LHCN-M2 (cell line): ENCODE measurements at regions not wholly inside any gene's neighbourhood (a gene's known extent, or its start where the extent isn't known, plus 50 kb on each side); places are given as distances from the start of the nearest gene placed in this dataset.
"Not testable (repeated sequence)": the region's sequence is repeated elsewhere in the genome, so short reads cannot be mapped to it uniquely, and the experiment has no call there.

ENCODE experiments used
- DNase-seq: peaks from one replicate; pipeline ENCODE4 v3.0.0-alpha.2; 2012; ENCODE audit warnings: low read depth

DNA sequence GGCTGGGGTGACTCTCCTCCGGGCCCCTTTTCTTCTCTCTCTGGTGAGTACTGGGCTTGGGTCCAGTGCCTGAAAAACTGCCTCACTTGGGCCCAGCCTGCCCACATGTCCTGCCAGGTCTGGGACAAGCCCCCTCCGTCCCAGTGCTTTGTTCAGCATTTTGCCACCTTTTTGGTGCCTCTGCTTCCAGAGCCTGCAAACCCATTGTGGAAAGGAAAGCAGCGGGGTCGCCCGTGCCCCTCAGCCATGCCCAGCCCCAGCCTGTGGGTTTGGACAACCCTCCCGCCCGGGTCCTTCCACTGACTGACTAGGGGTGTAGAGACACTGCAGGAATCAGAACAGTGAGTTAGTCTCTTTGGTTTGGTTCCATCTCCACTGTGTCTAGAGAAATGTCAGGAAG lies 140.7 kb upstream of the ALKAL2 start:
- no peak for DNase-seq

DNA sequence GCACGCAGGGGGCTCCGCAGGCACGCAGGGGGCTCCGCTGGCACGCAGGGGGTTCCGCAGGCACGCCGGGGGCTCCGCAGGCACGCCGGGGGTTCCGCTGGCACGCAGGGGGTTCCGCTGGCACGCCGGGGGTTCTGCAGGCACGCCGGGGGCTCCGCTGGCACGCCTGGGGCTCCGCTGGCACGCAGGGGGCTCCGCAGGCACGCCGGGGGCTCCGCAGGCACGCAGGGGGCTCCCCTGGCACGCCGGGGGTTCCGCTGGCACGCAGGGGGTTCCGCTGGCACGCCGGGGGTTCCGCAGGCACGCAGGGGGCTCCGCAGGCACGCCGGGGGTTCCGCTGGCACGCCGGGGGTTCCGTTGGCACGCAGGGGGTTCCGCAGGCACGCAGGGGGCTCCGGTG lies 138.8 kb upstream of the ALKAL2 start:
- not testable (repeated sequence) for DNase-seq

DNA sequence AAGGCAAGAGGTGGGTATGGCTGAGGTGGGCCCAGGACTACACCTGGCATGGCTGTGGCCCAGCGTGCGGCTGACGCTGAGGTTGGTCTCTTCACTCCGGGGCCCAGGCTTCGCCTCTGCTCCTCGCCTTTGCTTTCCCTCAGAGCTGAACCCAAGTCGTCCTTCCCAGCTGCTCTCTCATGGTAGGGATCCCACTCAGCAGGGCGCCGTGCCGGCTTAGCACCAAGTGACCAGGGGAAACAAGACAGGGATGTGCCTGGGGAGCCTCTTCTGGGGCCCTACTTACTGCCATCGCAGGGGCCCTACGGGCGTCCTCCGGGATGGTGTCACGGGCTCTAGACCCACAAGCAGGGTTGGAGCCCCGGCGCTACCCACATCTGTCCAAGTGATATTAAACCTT lies 138.1 kb upstream of the ALKAL2 start:
- DNase-seq = no peak

DNA sequence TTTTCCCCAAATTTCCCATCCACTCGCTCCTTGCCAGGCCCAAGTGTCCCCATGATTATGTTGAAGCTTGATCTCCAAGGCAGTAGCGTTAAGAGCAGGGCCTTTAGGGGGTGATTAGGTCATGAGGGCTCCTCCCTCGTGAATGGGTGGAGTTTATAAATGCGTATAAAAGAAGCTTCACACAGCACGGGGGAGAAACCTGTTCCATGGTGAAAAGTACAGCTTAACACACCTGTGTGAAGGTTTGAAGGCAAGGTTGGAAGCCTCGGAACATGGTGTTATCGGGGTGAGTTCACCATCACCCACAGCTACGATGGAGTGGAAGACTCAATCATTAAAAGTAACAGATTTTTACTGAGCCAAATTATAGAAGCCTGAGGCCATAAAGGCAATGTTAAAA lies 137.4 kb upstream of the ALKAL2 start:
- DNase-seq = no peak

DNA sequence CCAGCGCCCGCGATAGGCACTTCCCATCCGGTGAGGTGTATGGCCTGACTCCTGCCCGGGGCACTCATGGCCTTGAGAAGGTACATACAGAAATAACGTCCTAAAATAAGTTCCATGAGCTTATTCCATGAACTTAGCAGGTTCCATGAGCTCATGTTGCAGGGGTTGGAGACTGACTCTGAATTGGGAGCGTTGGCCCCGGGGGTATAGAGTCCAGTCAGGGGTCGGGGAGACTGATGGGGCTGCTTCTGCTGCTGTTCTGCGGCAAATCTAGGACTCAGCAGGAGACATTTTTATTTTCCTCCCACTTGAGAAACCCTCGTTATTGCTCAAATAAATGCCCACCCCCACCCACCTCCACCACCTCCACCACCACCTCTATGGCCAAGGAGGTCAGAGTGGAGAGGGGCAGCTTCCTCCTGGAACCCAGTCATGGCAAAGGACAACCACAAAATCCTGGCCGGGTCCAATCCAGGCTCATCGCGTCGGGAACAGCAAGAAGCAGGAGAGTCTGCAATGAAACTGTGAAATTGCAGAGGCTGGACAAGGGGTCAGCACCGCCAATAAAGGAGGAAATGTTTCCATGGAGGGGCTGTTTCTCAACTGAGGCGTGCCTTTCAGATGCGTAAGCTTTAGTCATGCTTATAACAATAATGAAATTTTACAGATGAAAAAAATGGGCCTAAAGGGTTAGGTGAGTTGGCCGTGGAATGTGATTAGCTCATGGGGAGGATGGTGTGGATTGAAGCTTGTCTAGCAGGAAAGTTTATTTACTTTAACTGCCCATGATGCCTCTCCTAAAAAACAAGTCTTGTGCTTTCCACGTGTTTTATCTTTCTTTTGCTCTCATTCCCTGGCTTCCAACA lies 136.6 kb upstream of the ALKAL2 start:
- no peak for DNase-seq

DNA sequence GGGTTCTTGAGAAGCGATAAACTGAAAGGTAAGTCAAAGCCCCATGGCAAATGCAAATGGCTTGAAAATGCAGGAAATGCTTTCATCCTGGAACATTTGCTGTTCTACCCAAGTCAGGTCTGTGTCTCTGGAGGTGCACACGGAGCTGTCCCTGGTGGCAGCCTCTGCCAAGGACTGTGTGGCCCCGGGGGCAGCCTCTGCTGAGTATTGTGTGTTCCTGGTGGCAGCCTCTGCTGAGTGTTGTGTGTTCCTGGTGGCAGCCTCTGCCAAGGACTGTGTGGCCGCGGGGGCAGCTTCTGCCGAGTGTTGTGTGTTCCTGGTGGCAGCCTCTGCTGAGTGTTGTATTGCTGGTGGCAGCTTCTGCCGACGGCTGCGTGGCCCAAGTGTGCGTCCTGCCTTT lies 135.6 kb upstream of the ALKAL2 start:
- no peak for DNase-seq

DNA sequence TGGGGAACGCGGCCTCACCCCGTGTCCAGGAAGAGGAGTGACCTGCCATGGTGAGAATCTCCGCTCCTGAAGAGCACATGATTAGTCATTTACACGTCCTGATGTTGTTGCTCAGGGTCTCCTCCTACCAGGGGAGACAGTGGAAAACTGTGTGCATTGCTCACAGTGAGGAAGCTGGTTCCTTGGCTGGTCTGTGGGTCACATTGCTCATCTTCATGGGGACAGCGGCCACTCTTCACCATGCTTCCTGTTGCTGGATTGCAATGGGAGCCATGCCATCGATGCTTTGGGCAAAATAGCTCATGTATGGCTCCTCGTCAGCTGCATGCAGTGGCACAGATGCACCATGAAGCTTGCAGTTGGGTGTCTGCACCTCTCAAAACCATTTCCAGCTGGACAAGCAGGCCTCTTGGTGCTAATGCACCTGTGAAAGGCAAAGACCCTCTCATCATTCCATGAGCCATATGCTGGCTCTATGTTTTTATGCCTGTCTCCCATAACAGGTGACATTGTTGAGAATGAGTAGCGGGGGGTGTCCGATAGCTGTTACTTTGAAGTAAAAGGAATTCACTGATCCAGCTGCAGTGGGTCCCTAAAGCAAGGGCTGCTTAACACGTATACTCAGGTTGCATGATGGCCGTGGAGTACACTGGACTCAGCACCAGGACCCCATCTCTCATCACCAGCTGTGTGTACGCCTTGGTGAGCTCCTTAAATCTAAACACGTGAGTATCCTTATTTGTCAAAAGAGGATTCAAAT lies 135.0 kb upstream of the ALKAL2 start:
- no peak for DNase-seq

DNA sequence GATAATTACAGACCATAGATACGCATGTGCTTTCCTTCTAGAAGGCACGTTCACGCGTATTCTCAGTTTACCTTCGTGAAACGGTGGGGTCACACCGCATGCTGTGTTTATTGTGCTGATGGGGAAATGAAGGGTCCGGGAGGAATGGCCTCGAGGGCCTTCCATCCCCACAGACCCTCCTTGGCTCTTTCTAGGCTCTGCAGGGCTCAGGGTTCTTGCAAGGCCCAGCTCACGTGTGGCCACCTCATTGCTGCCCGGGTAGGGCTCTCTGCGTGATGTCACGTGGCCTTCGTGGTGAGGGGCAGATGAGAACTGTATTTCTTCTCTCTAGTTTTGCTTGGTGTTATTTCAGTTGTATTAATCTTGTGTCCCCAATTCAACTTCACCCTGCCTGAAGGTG lies 133.5 kb upstream of the ALKAL2 start:
- DNase-seq = no peak

DNA sequence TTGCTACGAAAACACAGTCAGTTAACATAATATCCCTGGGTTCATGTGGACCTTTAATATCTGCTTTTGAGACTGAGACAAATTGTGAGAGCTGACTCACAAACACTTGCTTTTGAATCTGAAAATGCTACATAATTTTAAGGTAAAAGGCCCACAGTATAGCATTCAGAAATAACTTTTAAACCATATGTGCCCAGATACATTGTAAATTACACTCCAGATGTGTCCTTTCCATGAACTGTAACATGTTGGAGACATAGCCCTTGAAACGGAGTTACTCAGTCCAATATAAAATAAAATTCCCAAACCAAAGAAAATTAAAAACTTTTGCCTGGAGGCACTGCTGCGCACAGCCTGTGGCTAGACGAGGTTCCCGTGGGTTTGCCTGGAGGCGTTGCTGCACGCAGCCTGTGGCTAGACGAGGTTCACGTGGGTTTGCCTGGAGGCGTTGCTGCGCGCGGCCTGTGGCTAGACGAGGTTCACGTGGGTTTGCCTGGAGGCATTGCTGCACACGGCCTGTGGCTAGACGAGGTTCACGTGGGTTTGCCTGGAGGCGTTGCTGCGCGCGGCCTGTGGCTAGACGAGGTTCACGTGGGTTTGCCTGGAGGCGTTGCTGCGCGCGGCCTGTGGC lies 131.9 kb upstream of the ALKAL2 start:
- DNase-seq = no peak

DNA sequence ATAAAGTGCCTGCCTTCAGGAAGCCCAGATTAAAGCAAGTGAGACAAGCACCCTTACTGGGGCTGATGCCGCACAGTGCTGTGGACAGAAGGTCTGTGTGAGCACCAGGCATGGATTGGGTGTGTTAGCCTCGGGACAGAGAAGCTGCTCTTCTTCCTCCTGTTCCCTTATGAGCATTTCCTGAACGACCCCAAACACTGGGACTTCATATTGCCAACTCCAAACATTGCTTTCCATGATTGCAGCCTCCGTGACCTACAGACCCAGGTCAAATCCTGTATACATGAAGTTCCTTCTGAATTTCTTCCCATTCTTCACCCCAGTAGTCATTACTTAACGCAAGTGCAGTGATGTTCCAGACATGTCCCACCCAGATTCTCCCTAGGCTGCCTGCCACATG lies 129.8 kb upstream of the ALKAL2 start:
- no peak for DNase-seq

DNA sequence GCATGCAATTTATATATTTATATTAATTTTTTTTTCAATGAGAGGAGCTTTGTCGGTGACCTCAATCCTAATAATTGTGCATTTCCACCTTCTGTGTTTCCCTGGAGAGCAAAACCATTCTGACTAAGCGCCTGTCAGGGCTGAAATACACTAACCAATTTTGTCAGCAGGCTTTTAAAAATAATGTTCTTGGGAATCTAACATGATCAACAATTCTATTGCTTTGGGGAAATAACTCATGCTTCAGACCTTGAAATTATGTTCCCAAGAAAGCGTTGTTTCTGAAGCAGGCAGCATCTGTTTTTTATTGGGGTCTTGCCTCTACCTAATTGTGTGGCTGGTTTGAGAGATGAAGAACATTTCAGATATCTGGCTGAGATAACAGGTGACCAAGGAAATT lies 129.1 kb upstream of the ALKAL2 start:
- DNase-seq = no peak

DNA sequence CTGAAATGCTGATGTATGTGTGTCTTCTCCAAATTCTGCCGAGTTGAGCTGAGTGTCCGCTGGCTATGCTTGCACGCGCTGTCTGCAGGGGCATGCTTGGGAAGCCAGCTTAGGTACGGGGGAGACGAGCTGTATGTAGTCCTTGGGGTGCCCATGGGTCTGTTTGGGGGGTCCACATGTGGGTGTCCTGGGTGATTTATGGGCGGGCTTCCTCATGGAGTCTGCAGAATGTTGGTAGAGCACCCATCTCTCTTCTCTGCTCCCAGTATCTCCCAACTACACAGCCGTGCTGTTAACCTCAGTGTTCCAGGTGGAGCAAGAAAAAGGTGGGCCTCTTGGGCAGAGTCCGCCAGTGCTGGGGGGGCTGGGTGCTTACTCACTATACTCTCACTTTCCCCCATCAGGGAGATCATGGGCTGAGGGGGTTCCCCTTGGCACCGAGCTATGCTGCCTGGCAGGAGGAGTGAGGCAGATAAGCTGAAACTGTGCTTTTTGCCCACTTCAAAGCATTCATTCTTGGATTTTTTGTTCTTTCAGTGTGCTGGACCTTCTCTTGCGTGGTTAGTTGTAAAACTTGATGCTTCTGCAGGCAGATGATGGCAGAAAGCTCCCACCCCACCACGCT lies 128.2 kb upstream of the ALKAL2 start:
- DNase-seq = no peak

DNA sequence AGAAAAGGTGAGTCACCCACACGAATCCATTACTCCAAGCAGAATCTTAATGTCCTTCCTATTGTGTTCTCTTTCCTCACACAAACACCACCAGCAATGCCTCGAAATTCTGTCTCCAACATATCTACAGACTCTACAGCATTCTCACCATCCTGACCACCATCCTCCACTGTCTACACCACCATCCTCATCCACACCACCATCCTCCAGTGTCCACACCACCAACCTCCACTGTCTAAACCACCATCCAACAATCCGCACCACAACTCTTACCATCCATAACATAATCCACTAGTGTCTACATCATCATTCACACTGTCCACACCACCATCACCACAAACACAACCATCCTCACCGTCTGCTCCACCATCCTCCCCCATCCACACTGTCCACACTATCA lies 121.6 kb upstream of the ALKAL2 start:
- no peak for DNase-seq

DNA sequence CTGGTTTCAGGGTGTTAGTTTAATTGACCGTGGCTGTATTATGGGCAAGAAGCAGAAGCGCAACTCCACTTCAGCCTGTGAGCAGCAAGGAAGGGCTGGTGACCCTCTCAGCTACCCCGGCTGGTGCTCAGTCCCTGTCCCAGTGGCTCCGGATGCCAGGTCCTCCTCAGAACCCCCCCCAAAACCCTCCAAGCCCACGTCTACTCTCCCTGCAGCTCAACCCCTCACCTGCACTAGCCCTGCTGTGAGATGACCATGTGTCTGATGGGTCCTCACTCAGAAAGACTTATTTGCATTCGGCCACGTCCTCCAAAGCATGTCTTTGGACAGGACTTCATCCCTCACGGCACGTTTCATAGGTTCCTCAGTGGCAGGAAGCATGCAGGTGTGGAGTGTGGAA lies 119.7 kb upstream of the ALKAL2 start:
- no peak for DNase-seq

DNA sequence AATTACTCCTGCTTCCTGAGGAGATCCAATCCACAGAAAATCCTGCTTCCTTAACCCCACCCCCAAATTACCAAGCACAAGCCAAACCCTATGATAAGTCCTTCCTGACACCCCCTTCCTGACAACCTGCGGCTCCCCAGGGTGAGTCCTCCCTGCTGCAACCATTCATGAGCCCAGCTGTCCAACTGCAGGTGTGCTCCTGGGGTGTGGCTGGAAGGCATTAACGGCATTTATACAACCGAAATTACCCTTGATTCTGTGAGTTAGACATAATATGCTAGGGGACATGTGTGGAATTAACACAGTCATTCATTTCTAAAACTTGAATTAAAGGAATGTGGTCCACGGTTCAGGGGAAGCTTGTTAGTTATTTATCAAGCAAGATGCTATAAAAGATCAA lies 119.0 kb upstream of the ALKAL2 start:
- DNase-seq = no peak

DNA sequence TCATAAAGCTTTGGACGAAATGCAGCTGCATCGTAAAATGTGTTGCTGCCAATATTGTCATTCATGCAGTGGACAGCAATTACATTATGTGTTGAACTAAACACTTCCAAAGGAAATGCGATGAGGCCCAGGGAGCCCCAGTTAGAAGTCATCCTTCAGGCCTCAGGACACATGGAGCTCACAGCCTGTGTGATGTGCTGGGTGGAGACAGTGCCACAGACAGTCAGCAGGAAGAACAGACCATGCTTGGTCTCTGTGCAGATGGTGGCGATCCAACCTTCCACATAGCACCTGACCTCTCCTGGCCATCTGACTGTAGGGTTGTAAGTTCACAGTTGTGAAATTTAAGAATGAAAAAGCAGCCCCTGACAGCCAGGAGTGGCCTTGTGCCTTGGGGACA lies 118.3 kb upstream of the ALKAL2 start:
- no peak for DNase-seq

DNA sequence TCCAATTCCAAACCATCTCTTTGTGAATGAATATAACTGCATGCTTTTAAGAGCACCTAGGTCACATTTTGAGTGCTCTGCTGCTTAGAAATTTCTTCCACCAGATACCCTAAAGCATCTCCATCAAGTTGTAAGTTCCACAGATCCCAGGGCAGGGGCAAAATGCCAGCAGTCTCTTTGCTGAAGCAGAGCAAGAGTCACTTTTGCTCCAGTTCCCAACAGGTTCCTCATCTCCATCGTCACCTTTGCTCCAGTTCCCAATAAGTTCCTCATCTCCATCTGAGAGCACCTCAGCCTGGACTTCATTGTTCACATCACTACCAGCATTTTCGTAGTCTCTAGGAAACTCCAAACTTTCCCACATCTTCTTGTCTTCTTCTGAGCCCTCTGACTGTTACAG lies 116.7 kb upstream of the ALKAL2 start:
- no peak for DNase-seq

DNA sequence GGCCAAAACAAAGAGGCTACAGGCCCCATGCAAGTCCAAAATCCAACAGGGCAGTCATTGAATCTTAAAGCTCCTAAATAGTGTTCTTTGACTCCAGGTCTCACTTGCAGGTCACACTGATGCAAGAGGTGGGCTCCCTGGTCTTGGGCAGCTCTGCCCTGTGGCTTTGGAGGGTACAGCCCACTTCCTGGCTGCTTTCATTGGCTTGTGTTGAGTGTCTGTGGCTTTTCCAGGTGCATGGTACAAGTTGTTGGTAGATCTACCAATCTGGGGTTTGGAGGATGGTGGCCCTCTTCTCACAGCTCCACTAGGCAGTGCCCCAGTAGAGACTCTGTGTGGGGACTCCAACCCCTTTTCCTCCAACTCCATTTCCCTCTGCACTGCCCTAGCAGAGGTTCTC lies 115.8 kb upstream of the ALKAL2 start:
- DNase-seq = no peak

DNA sequence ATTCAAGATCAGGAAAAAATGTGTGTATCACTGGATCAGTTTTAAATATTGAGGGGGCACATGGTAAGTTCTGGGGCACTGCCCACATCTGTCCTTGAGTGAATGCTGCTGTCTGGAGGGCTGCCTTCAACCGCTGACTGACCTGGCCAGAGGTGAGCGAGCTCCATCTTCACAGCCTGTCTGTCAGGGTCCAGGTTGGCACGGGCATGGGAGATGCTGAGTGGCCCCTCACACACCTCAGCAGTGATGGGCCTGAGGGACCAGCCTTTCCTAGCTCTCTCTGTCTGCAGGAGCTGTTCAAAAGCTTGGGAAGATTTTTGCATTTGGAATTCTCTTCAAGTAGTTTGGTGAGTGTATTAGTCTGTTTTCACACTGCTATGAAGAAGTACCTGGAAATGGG lies 114.8 kb upstream of the ALKAL2 start:
- no peak for DNase-seq

DNA sequence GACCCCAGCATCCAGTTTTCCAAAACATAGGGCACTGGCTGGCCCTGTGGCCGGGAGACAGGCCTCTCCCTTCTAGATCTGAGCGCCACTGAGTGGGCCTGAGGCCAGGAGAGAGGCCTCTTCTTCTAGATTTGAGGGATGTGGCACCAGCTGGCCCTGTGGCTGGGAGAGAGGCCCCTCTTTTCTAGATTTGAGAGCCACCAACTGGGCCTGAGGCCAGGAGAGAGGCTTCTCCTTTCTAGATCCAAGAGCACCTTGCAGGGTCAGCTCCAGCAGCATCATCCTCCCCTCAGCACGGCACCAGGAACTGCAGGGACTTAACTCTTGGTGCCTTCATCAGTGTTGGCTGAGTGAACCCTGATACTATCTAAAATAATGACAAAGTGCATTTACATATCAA lies 114.3 kb upstream of the ALKAL2 start:
- no peak for DNase-seq

DNA sequence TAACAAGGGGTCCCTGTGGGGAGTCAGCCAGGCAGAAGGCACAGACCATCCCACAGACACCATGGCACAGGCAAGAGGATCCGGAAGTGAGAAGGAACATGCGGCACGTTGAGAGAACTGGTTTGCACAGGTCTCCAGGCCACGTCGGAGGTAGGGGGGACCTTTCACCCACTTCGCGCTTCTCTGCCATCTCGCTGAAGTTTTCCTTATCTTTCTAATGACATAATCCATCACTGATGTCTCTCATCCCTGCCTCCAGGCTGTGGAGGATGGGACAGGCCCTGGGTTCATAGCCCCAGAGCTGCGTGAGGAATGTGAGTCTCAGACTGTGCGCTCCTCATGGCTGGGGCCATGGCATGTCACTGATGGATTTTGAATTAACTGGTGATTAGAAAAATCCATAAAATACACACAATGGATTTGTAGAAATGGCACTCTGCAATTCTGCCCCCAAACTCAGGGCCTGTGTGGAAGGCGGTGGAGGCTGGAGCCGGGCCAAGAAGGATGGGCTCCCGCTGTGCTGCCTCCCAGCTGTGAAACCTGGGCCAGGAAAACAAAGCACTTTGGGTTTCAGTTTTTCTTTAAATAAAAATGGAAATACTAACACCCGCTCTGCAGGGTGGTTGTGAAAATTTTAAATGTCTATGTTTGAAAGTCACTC lies 113.3 kb upstream of the ALKAL2 start:
- DNase-seq = no peak

DNA sequence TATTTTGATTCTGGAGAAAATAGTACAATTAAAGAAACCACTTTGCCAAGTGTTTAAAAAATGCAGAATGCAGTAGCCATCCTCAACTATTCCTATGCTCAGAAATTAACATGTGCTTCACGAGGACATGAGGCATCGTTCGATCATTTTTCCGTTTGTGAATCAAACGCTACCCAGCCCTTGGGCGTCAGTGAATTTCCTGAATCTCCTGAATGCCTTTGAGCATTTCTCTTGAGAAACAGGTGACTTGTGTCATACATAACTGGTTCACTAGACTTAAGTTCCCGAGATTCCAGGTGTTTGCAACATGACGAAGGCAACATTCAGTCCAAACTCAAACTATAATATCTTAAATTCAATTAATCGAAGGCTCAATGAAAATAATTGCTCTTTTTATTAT lies 110.0 kb upstream of the ALKAL2 start:
- DNase-seq = no peak
